Upper lobe of left lung (tissue), 4 donors: ENCODE measurements at regions not wholly inside any gene's neighbourhood (a gene's known extent, or its start where the extent isn't known, plus 50 kb on each side); places are given as distances from the start of the nearest gene placed in this dataset.

Source experiments
- EP300 ChIP-seq, 4 donors: sonication (generic); formaldehyde crosslinking; IDR thresholded peaks; one replicate each; pipeline ENCODE4 v1.5.1; 2017; ENCODE audit warnings: antibody characterized with exemption in 4 of 4, control low read depth in 2 of 4
- POLR2A ChIP-seq, 4 donors: fragments of 450-650 bp; IDR thresholded peaks; one replicate each; pipeline ENCODE4 v1.5.1; 2016 to 2017; ENCODE audit warnings: antibody characterized with exemption in 4 of 4, mild to moderate bottlenecking in 2 of 4
- TF ChIP-seq, protein P1 (sequence below), 6 experiments: fragments of 450-650 bp in 4 of 6; fragments of 200-600 bp in 2 of 6; sonication (generic) in 2 of 6; IDR thresholded peaks; one replicate each; pipeline ENCODE4 v1.5.1; 2016 to 2019; ENCODE audit warnings: antibody characterized with exemption in 6 of 6

DNA sequence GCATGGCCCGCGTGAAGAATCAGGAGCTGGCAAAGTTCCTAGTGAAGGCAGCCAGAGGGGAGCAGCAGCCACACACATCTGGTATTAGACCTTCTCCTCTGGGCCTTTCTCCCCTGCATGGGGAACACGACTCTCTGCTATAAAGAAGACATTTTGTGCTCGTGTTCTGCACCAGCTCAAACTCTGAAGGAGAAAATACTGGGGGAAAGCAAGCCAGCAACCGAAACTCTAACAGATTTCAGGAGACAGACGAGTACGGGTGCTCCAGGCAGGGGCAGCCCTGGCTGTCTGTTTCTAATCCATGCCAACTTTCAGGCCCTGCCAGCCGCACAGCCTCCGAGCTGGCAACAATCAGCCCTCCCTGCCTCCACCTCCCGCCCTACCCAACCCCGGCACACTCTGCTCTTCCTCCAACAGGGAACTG, 296.3 kb downstream of the BRD1 start:
- TF ChIP-seq POLR2A (IDR thresholded peaks at IDR 0.05) (no peak), EP300 (IDR thresholded peaks at IDR 0.05) (no peak)
- TF ChIP-seq, protein P1, sequence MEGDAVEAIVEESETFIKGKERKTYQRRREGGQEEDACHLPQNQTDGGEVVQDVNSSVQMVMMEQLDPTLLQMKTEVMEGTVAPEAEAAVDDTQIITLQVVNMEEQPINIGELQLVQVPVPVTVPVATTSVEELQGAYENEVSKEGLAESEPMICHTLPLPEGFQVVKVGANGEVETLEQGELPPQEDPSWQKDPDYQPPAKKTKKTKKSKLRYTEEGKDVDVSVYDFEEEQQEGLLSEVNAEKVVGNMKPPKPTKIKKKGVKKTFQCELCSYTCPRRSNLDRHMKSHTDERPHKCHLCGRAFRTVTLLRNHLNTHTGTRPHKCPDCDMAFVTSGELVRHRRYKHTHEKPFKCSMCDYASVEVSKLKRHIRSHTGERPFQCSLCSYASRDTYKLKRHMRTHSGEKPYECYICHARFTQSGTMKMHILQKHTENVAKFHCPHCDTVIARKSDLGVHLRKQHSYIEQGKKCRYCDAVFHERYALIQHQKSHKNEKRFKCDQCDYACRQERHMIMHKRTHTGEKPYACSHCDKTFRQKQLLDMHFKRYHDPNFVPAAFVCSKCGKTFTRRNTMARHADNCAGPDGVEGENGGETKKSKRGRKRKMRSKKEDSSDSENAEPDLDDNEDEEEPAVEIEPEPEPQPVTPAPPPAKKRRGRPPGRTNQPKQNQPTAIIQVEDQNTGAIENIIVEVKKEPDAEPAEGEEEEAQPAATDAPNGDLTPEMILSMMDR (IDR thresholded peaks at IDR 0.05): no peak
